ENCODE measurements at regions not wholly inside any gene's neighbourhood (a gene's known extent, or its start where the extent isn't known, plus 50 kb on each side); places are given as distances from the start of the nearest gene placed in this dataset.

DNA sequence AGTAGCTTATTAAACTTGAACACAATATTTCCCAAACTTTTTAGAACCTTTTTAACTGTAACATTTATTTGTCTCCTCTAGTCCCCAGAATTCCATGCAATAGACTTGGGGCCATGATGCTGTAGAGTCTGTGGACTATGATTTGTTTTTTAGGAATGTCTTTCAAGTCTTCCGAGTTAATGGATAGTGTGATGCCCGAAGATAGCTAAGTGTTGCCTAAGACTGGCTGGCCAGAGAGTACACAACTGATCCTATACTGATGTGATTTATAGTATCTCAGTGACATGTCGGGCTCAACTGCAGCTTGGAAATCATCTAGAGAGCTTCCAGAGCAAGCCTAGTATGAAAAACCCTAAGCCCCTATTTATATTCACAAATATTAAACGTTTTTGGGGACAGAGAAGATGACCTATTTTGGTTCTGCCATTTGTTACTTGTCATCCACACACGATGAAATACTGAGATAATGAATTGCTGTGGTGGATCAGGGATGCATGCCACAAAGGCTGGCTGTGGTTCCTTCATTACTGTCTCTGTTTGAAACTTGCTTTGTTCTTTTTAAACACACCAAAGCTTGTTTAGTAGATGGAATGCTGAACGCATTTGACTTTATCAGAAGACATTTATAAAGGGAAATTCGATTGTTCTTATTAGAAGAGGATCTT is 507.4 kb downstream of the TAFA4 start:
- Histone ChIP-seq H3K27me3 (replicated peaks in 1 of 7) (no peaks in the 10 kb centered on the region), H3K4me3 (no peak overlapping the region), H3K27ac (no peak overlapping the region), H3K4me1 (no peaks in the 10 kb centered on the region), H3K9me3 (no peaks in the 10 kb centered on the region), H3K36me3 (no peaks in the 10 kb centered on the region)
- intact Hi-C loops (cut with DNase I; ENCODE audit: low total_unique reads) = no loop called here
- TF ChIP-seq POLR2A (IDR thresholded peaks at IDR 0.05) (no peak), POLR2AphosphoS5 (IDR thresholded peaks at IDR 0.05) (no peak)
- TF ChIP-seq, protein P1, sequence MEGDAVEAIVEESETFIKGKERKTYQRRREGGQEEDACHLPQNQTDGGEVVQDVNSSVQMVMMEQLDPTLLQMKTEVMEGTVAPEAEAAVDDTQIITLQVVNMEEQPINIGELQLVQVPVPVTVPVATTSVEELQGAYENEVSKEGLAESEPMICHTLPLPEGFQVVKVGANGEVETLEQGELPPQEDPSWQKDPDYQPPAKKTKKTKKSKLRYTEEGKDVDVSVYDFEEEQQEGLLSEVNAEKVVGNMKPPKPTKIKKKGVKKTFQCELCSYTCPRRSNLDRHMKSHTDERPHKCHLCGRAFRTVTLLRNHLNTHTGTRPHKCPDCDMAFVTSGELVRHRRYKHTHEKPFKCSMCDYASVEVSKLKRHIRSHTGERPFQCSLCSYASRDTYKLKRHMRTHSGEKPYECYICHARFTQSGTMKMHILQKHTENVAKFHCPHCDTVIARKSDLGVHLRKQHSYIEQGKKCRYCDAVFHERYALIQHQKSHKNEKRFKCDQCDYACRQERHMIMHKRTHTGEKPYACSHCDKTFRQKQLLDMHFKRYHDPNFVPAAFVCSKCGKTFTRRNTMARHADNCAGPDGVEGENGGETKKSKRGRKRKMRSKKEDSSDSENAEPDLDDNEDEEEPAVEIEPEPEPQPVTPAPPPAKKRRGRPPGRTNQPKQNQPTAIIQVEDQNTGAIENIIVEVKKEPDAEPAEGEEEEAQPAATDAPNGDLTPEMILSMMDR (IDR thresholded peaks at IDR 0.05 in 8 of 11, conservative IDR thresholded peaks at IDR 0.05 in 3 of 11) = no peak
- 58 to 70% (median 61%) methylated on average over 7 of the region's 7 CpGs for WGBS, 5 donors
- no peak for DNase-seq

- no peak overlapping the region for H3K4me3 ChIP-seq
- H3K27ac ChIP-seq = no peak overlapping the region
- no peak for TF ChIP-seq POLR2A (IDR thresholded peaks at IDR 0.05)
- TF ChIP-seq POLR2AphosphoS5 (IDR thresholded peaks at IDR 0.05) = no peak
- TF ChIP-seq, protein P1 (IDR thresholded peaks at IDR 0.05 in 8 of 11, conservative IDR thresholded peaks at IDR 0.05 in 3 of 11) = no peak
- WGBS, 5 donors = 49 to 89% (median 80%) methylated on average over 1 of the region's 1 CpG
- no peaks in the 10 kb centered on the region for H3K36me3 ChIP-seq
- intact Hi-C loops (cut with DNase I; ENCODE audit: low total_unique reads) = no loop called here
- peaks cover 0 to 2% (median 0%) of the 10 kb centered on the region in 8 donors for H3K9me3 ChIP-seq
- no peaks in the 10 kb centered on the region for H3K27me3 ChIP-seq (replicated peaks in 1 of 7)
- DNase-seq = no peak
- no peaks in the 10 kb centered on the region for H3K4me1 ChIP-seq
Observed at GRCh38 chr3:68408626-68409025, 523.7 kb downstream of the TAFA4 start.

- no peaks in the 10 kb centered on the region for H3K36me3 ChIP-seq
- H3K27me3 ChIP-seq (replicated peaks in 1 of 7) = no peaks in the 10 kb centered on the region
- H3K4me3 ChIP-seq = no peak overlapping the region
- TF ChIP-seq POLR2A (IDR thresholded peaks at IDR 0.05) (no peak), POLR2AphosphoS5 (IDR thresholded peaks at IDR 0.05) (no peak)
- TF ChIP-seq, protein P1 (IDR thresholded peaks at IDR 0.05 in 8 of 11, conservative IDR thresholded peaks at IDR 0.05 in 3 of 11) = no peak
- no peaks in the 10 kb centered on the region for H3K4me1 ChIP-seq
- no peak for DNase-seq
- H3K9me3 ChIP-seq = no peaks in the 10 kb centered on the region
- intact Hi-C loops (cut with DNase I; ENCODE audit: low total_unique reads) = no loop called here
- H3K27ac ChIP-seq = no peak overlapping the region
Observed at GRCh38 chr3:68403741-68404140, 528.6 kb downstream of the TAFA4 start.

- H3K4me3 ChIP-seq = no peak overlapping the region
- 82 to 90% (median 86%) methylated on average over 6 of the region's 6 CpGs for WGBS, 5 donors
- TF ChIP-seq, protein P1 (IDR thresholded peaks at IDR 0.05 in 8 of 11, conservative IDR thresholded peaks at IDR 0.05 in 3 of 11) = no peak
- TF ChIP-seq POLR2A (IDR thresholded peaks at IDR 0.05) (no peak), POLR2AphosphoS5 (IDR thresholded peaks at IDR 0.05) (no peak)
Observed at GRCh38 chr3:68402235-68402918, 530.0 kb downstream of the TAFA4 start.

More at GRCh38 chr3:68402235-68402918, 530.0 kb downstream of the TAFA4 start:
- intact Hi-C loops (cut with DNase I; ENCODE audit: low total_unique reads) = no loop called here
- H3K27me3 ChIP-seq (replicated peaks in 1 of 7) = no peaks in the 10 kb centered on the region
- no peaks in the 10 kb centered on the region for H3K9me3 ChIP-seq
- no peak for DNase-seq
- H3K4me1 ChIP-seq = no peaks in the 10 kb centered on the region
- no peaks in the 10 kb centered on the region for H3K36me3 ChIP-seq
- no peak overlapping the region for H3K27ac ChIP-seq
